A549 (cell line): ENCODE measurements at regions not wholly inside any gene's neighbourhood (a gene's known extent, or its start where the extent isn't known, plus 50 kb on each side); places are given as distances from the start of the nearest gene placed in this dataset.

Source experiments
- ATAC-seq, 2 experiments: fragments of 200-7000 bp in 1 of 2; fragments of >200 bp in 1 of 2; cut with Nextera tagmentation in 1 of 2; cut with Tn5 transposase in 1 of 2; 3 replicates each; pipeline versions ENCODE4 v1.8.0 to v1.9.1; 2018 to 2020; ENCODE audit warnings: mild to moderate bottlenecking in 1 of 2, moderate library complexity in 1 of 2
- CTCF ChIA-PET: fragments of 300-600 bp; sonication (Branson Sonifier 250); formaldehyde crosslinking; extraction: SDS; loops from one replicate; lab custom pipeline; 2021; ENCODE audit warnings: antibody characterized with exemption, inconsistent platforms; lab: Yijun Ruan, JAX
- POLR2A ChIA-PET: fragments of 350-600 bp; formaldehyde crosslinking; extraction: SDS; loops from one replicate; lab custom pipeline; 2021; ENCODE audit warnings: antibody characterized with exemption, inconsistent platforms; lab: Yijun Ruan, JAX
- DNase-seq, 2 experiments: peaks; one replicate each; pipeline versions ENCODE4 v3.0.0 to v3.0.0-alpha.2; 2011 to 2016; ENCODE audit warnings: low read depth in 1 of 2, low spot score in 1 of 2
- FAIRE-seq: peaks from 2 replicates; lab custom pipeline; 2011; peaks lifted over from hg19 to GRCh38; lab: Jason Lieb, UNC
- H3K27ac ChIP-seq, 2 experiments: fragments of >200 bp; sonication (Bioruptor Twin); formaldehyde crosslinking; 3 replicates each; pipeline ENCODE4 v1.5.1; 2016 to 2017
- H3K4me1 ChIP-seq: fragments of >200 bp; sonication (Bioruptor Twin); formaldehyde crosslinking; 3 replicates; pipeline ENCODE4 v1.6.1; 2016
- H3K4me2 ChIP-seq: fragments of >200 bp; sonication (Bioruptor Twin); formaldehyde crosslinking; 3 replicates; pipeline ENCODE4 v1.6.1; 2016
- H3K4me3 ChIP-seq: fragments of >200 bp; sonication (Bioruptor Twin); formaldehyde crosslinking; 3 replicates; pipeline ENCODE4 v1.5.1; 2016
- H3K9me3 ChIP-seq: fragments of >200 bp; sonication (Bioruptor Twin); formaldehyde crosslinking; 3 replicates; pipeline ENCODE4 v1.6.1; 2016
- ATOH8 ChIP-seq: fragments of 250-450 bp; sonication (Bioruptor Pico); IDR thresholded peaks from 2 replicates; pipeline ENCODE4 v1.5.0; 2020; ENCODE audit warnings: low read depth, mild to moderate bottlenecking, moderate library complexity
- CBX2 ChIP-seq: fragments of 200-600 bp; sonication (generic); IDR thresholded peaks from 2 replicates; pipeline ENCODE4 v1.6.1; 2016; ENCODE audit warnings: low read depth, mild to moderate bottlenecking, borderline replicate concordance
- CBX8 ChIP-seq: fragments of 200-600 bp; sonication (generic); IDR thresholded peaks from 2 replicates; pipeline ENCODE4 v1.6.1; 2016
- CEBPB ChIP-seq, 2 experiments: fragments of >200 bp in 1 of 2; sonication (Bioruptor Twin) in 1 of 2; formaldehyde crosslinking in 1 of 2; IDR thresholded peaks; 2 replicates each; pipeline ENCODE4 v1.6.1; 2012 to 2016
- CTCF ChIP-seq: fragments of >200 bp; sonication (Bioruptor Twin); formaldehyde crosslinking; IDR thresholded peaks from 3 replicates; pipeline ENCODE4 v1.5.1; 2016
- EHMT2 ChIP-seq: fragments of 200-600 bp; sonication (generic); IDR thresholded peaks from 2 replicates; pipeline ENCODE4 v1.6.1; 2016; ENCODE audit warnings: antibody characterized with exemption, low read depth, mild to moderate bottlenecking, moderate library complexity
- ELK1 ChIP-seq: fragments of 150-350 bp; IDR thresholded peaks from 2 replicates; pipeline ENCODE4 v1.6.1; 2014; ENCODE audit warnings: low read depth, mild to moderate bottlenecking, low read length
- ESRRA ChIP-seq: fragments of 150-350 bp; IDR thresholded peaks from 2 replicates; pipeline ENCODE4 v1.6.1; 2014; ENCODE audit warnings: mild to moderate bottlenecking, low read length, borderline replicate concordance
- FOSL2 ChIP-seq, 2 experiments: fragments of 450-650 bp in 1 of 2; fragments of >200 bp in 1 of 2; sonication (Bioruptor Twin) in 1 of 2; formaldehyde crosslinking; IDR thresholded peaks; 2 replicates each; pipeline versions ENCODE4 v1.5.0 to v1.6.1; 2016 to 2020; ENCODE audit warnings: mild to moderate bottlenecking in 1 of 2, moderate library complexity in 1 of 2
- FOXS1 ChIP-seq: fragments of 250-450 bp; sonication (Bioruptor Pico); IDR thresholded peaks from 2 replicates; pipeline ENCODE4 v1.5.0; 2020; ENCODE audit warnings: mild to moderate bottlenecking, moderate library complexity
- HES2 ChIP-seq: fragments of >200 bp; sonication (Bioruptor Twin); formaldehyde crosslinking; IDR thresholded peaks from 2 replicates; pipeline ENCODE4 v1.6.1; 2016
- JUNB ChIP-seq: fragments of >200 bp; sonication (Bioruptor Twin); formaldehyde crosslinking; IDR thresholded peaks from 2 replicates; pipeline ENCODE4 v1.6.1; 2016
- MAX ChIP-seq: IDR thresholded peaks from 2 replicates; pipeline ENCODE4 v1.6.1; 2012
- MAZ ChIP-seq: fragments of 150-350 bp; IDR thresholded peaks from 2 replicates; pipeline ENCODE4 v1.6.1; 2014; ENCODE audit warnings: antibody characterized with exemption, low read depth, low read length, borderline replicate concordance
- NR3C1 ChIP-seq: fragments of >200 bp; sonication (Bioruptor Twin); formaldehyde crosslinking; IDR thresholded peaks from 3 replicates; pipeline ENCODE4 v1.6.1; 2017
- POLR2A ChIP-seq: IDR thresholded peaks from 2 replicates; pipeline ENCODE4 v1.6.1; 2012; ENCODE audit warnings: mild to moderate bottlenecking, low read length
- POLR2AphosphoS2 ChIP-seq: conservative IDR thresholded peaks from 2 replicates; pipeline ENCODE4 v1.6.1; 2012; ENCODE audit warnings: low read length, improper control_type of control experiment, inconsistent platforms
- RARB ChIP-seq: fragments of 250-450 bp; sonication (Bioruptor Pico); IDR thresholded peaks from 2 replicates; pipeline ENCODE4 v1.8.0; 2021; ENCODE audit warnings: mild to moderate bottlenecking, moderate library complexity
- REST ChIP-seq: fragments of 200-600 bp; sonication (generic); IDR thresholded peaks from 2 replicates; pipeline ENCODE4 v1.6.1; 2016; ENCODE audit warnings: antibody characterized with exemption, mild to moderate bottlenecking, moderate library complexity
- RFX5 ChIP-seq: fragments of 450-650 bp; IDR thresholded peaks from 2 replicates; pipeline ENCODE4 v1.7.1; 2014; ENCODE audit warnings: antibody characterized with exemption, mild to moderate bottlenecking, moderate library complexity
- RNF2 ChIP-seq: fragments of 200-600 bp; sonication (generic); IDR thresholded peaks from 2 replicates; pipeline ENCODE4 v1.6.1; 2016; ENCODE audit warnings: low read depth, mild to moderate bottlenecking, antibody characterized with exemption, moderate library complexity, borderline replicate concordance
- SREBF2 ChIP-seq: fragments of 450-650 bp; IDR thresholded peaks from 2 replicates; pipeline ENCODE4 v1.6.1; 2014; ENCODE audit warnings: mild to moderate bottlenecking, moderate library complexity
- ZNF302 ChIP-seq: fragments of 250-450 bp; sonication (Bioruptor Pico); IDR thresholded peaks from 2 replicates; pipeline ENCODE4 v1.9.0; 2021; ENCODE audit warnings: inconsistent platforms, mild to moderate bottlenecking, moderate library complexity
- WGBS: methylation state at CpG from one replicate; pipeline ENCODE4 v1.1.6; 2017; ENCODE audit errors: missing lambda C conversion rate; 5-methylcytosine and 5-hydroxymethylcytosine counted together

- no peak for FAIRE-seq
- Histone ChIP-seq H3K27ac (no peak overlapping the region), H3K4me1 (no peaks in the 10 kb centered on the region), H3K4me2 (no peak overlapping the region), H3K4me3 (no peak overlapping the region), H3K9me3 (no peaks in the 10 kb centered on the region)
- TF ChIP-seq FOXS1 (CRISPR knock-in tag) (no peak), MAX (no peak), CBX2 (no peak), CTCF (no peak), POLR2AphosphoS2 (no peak), EHMT2 (no peak), ELK1 (no peak), REST (no peak), POLR2A (no peak), NR3C1 (no peak), JUNB (no peak), ATOH8 (CRISPR knock-in tag) (no peak), ZNF302 (CRISPR knock-in tag) (no peak), CBX8 (no peak), RFX5 (no peak), ESRRA (no peak), MAZ (no peak)
- DNase-seq, result no peak
- ChIA-PET CTCF (no interaction called here), POLR2A (no interaction called here)
- WGBS, result 72% methylated on average over 5 of the region's 5 CpGs
- ATAC-seq, result no peak
Measured at GRCh38 chr2:128405467-128405900, 86.8 kb upstream of the HS6ST1 start.

- ChIA-PET POLR2A (no interaction called here), CTCF (interaction anchor here (1.4 kb wide), 1 partner anchor 10 kb away, joined by 3 read pairs; no protein-coding TSS in a partner anchor)
- peak in 1 of 2 experiments; percentile 16; a peak in 1 of 6 replicates for ATAC-seq
Measured at GRCh38 chr2:128405981-128406613, 87.4 kb upstream of the HS6ST1 start.

More at GRCh38 chr2:128405981-128406613, 87.4 kb upstream of the HS6ST1 start:
- FAIRE-seq (no peak), DNase-seq (no peak)
- Histone ChIP-seq H3K4me2 (no peak overlapping the region), H3K4me1 (no peaks in the 10 kb centered on the region), H3K27ac (no peak overlapping the region), H3K9me3 (no peaks in the 10 kb centered on the region), H3K4me3 (no peak overlapping the region)
- WGBS, result 71% methylated on average over 5 of the region's 6 CpGs
- TF ChIP-seq CBX8 (no peak), CEBPB (IDR thresholded peaks at IDR 0.05) (no peak), HES2 (no peak), ZNF302 (CRISPR knock-in tag) (no peak), CTCF (no peak), RARB (CRISPR knock-in tag) (no peak), RFX5 (no peak), SREBF2 (no peak), FOSL2 (IDR thresholded peaks at IDR 0.05) (no peak), FOSL2 (CRISPR knock-in tag; IDR thresholded peaks at IDR 0.05) (no peak), RNF2 (no peak)
- TF ChIP-seq, all 56 proteins: peak for 0
